Sigmoid colon (tissue), 6 donors: ENCODE measurements at regions not wholly inside any gene's neighbourhood (a gene's known extent, or its start where the extent isn't known, plus 50 kb on each side); places are given as distances from the start of the nearest gene placed in this dataset.

ENCODE experiments used
- DNase-seq: peaks from one replicate; pipeline ENCODE4 v3.0.0-alpha.2; 2019
- H3K27ac ChIP-seq, 4 donors: fragments of 200-600 bp; sonication (generic); one replicate each; pipeline ENCODE4 v1.5.1; 2016 to 2019; ENCODE audit warnings: mild to moderate bottlenecking in 1 of 4
- H3K27me3 ChIP-seq, 3 donors: fragments of 200-600 bp; sonication (generic); one replicate each; pipeline ENCODE4 v1.5.1; 2019; ENCODE audit warnings: mild to moderate bottlenecking in 1 of 3
- H3K36me3 ChIP-seq, 4 donors: fragments of 200-600 bp; sonication (generic); one replicate each; pipeline ENCODE4 v1.5.1; 2016 to 2019
- H3K4me1 ChIP-seq, 4 donors: fragments of 200-600 bp; sonication (generic); one replicate each; pipeline ENCODE4 v1.5.1; 2017 to 2019
- H3K4me3 ChIP-seq, 4 donors: fragments of 200-600 bp; sonication (generic); one replicate each; pipeline ENCODE4 v1.5.1; 2017 to 2019; ENCODE audit warnings: mild to moderate bottlenecking in 2 of 4, moderate library complexity in 1 of 4
- H3K9me3 ChIP-seq, 4 donors: fragments of 200-600 bp in 3 of 4; sonication (generic) in 3 of 4; one replicate each; pipeline versions ENCODE4 v1.5.1 to v1.6.1; 2013 to 2019
- CTCF ChIP-seq, 4 experiments: fragments of 450-650 bp in 3 of 4; fragments of 200-600 bp in 1 of 4; IDR thresholded peaks; one replicate each; pipeline ENCODE4 v1.5.1; 2016 to 2019; ENCODE audit warnings: antibody characterized with exemption in 4 of 4, mild to moderate bottlenecking in 3 of 4, moderate library complexity in 2 of 4
- EP300 ChIP-seq, 4 donors: sonication (generic); formaldehyde crosslinking; IDR thresholded peaks; one replicate each; pipeline ENCODE4 v1.6.1; 2017; ENCODE audit warnings: antibody characterized with exemption in 4 of 4
- POLR2A ChIP-seq, 2 donors: fragments of 450-650 bp; IDR thresholded peaks; one replicate each; pipeline ENCODE4 v1.6.1; 2016; ENCODE audit warnings: antibody characterized with exemption in 2 of 2, mild to moderate bottlenecking in 2 of 2, moderate library complexity in 2 of 2
- POLR2AphosphoS5 ChIP-seq, 4 donors: sonication (generic); formaldehyde crosslinking; IDR thresholded peaks; one replicate each; pipeline ENCODE4 v1.6.1; 2017; ENCODE audit warnings: antibody characterized with exemption in 4 of 4
- WGBS, 2 donors: extraction: QIAGEN DNeasy Blood & Tissue Kit; methylation state at CpG; one replicate each; pipeline ENCODE4 v1.1.7; 2013; 5-methylcytosine and 5-hydroxymethylcytosine counted together
- intact Hi-C: fragments of 100-400 bp; cut with DNase I; formaldehyde crosslinking; loops from one replicate; pipeline ENCODE4 v1.15.1; 2023
- donor health status: healthy with polysubstance abuse.
- donor health status: healthy.

- Histone ChIP-seq H3K27ac (no peak overlapping the region), H3K27me3 (no peaks in the 10 kb centered on the region), H3K36me3 (no peaks in the 10 kb centered on the region), H3K4me1 (no peaks in the 10 kb centered on the region), H3K9me3 (no peaks in the 10 kb centered on the region), H3K4me3 (no peak overlapping the region)
- WGBS, 2 donors = 55 to 77% methylated on average over 4 of the region's 4 CpGs
- no peak for DNase-seq
- intact Hi-C loops = no loop called here
- no peak for TF ChIP-seq CTCF (IDR thresholded peaks at IDR 0.05)
- TF ChIP-seq POLR2A (IDR thresholded peaks at IDR 0.05) = no peak
- no peak for TF ChIP-seq EP300 (IDR thresholded peaks at IDR 0.05)
- TF ChIP-seq POLR2AphosphoS5 (IDR thresholded peaks at IDR 0.05) = no peak
Measured at GRCh38 chr12:126862500-126862899, 1404.5 kb upstream of the TMEM132C start.

- TF ChIP-seq POLR2AphosphoS5 (IDR thresholded peaks at IDR 0.05) = no peak
- no peak for TF ChIP-seq EP300 (IDR thresholded peaks at IDR 0.05)
- no peak for TF ChIP-seq CTCF (IDR thresholded peaks at IDR 0.05)
- no peak for TF ChIP-seq POLR2A (IDR thresholded peaks at IDR 0.05)
- no peak overlapping the region for H3K27ac ChIP-seq
- H3K36me3 ChIP-seq = no peaks in the 10 kb centered on the region
- 48 to 76% methylated on average over 2 of the region's 2 CpGs for WGBS, 2 donors
- DNase-seq = no peak
- no peaks in the 10 kb centered on the region for H3K27me3 ChIP-seq
- intact Hi-C loops = loop anchor here (5.0 to 10.0 kb wide), 4 partner anchors 85 to 1687 kb away; no protein-coding TSS in a partner anchor
- no peak overlapping the region for H3K4me3 ChIP-seq
- H3K9me3 ChIP-seq = no peaks in the 10 kb centered on the region
- no peaks in the 10 kb centered on the region for H3K4me1 ChIP-seq
Measured at GRCh38 chr12:126869644-126870043, 1397.3 kb upstream of the TMEM132C start.

GRCh38 chr12:126873701-126874100, 1393.3 kb upstream of the TMEM132C start:
- TF ChIP-seq POLR2AphosphoS5 (IDR thresholded peaks at IDR 0.05) (no peak), EP300 (IDR thresholded peaks at IDR 0.05) (no peak), CTCF (IDR thresholded peaks at IDR 0.05) (no peak), POLR2A (IDR thresholded peaks at IDR 0.05) (no peak)
- Histone ChIP-seq H3K4me3 (no peak overlapping the region), H3K4me1 (no peaks in the 10 kb centered on the region), H3K36me3 (no peaks in the 10 kb centered on the region), H3K9me3 (no peaks in the 10 kb centered on the region), H3K27me3 (no peaks in the 10 kb centered on the region), H3K27ac (no peak overlapping the region)
- 85% methylated on average over 5 of the region's 5 CpGs for WGBS, 2 donors
- intact Hi-C loops = loop anchor here (5.0 to 10.0 kb wide), 4 partner anchors 89 to 1691 kb away; no protein-coding TSS in a partner anchor
- no peak for DNase-seq

DNA sequence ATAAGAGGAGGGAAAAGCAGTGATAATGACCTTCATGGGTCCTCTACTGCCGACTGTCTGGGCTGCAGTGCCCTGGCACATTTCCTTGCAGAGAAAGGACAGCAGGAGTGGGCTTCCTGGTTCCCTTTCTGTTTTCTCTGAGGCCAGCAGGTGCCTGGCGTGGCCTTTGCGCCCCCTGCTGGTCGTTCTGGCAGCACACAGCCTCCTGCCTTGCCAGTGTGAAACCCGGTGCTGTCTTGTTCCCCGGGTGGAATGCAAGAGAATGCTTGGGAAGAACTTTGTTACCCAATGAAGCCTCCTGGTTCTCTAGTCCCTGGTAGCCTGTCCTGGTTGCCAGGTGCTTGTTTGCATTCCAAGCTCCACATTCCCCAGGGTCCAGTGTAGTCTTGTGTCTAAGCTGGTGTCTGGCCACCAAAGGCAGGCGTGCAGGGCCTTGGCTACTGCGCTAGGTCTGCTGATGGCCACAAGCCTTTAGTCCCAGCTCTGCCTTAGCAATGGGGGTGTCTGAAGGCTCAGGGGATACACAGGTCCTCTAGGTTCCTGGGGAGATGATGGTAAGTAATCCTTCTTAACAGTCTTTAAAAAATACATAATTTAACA, 1392.4 kb upstream of the TMEM132C start:
- Histone ChIP-seq H3K36me3 (no peaks in the 10 kb centered on the region), H3K27me3 (no peaks in the 10 kb centered on the region), H3K4me3 (no peak overlapping the region), H3K9me3 (no peaks in the 10 kb centered on the region), H3K27ac (no peak overlapping the region), H3K4me1 (no peaks in the 10 kb centered on the region)
- intact Hi-C loops = loop anchor here (5.0 to 10.0 kb wide), 4 partner anchors 90 to 1692 kb away; no protein-coding TSS in a partner anchor
- DNase-seq = peak; percentile 70
- WGBS, 2 donors = 28 to 29% methylated on average over 8 of the region's 8 CpGs
- TF ChIP-seq EP300 (IDR thresholded peaks at IDR 0.05) (no peak), CTCF (IDR thresholded peaks at IDR 0.05) (peak; percentile 29 to 86 (median 59)), POLR2AphosphoS5 (IDR thresholded peaks at IDR 0.05) (no peak)

- intact Hi-C loops = loop anchor here (10.0 kb wide), 2 partner anchors 95 to 1545 kb away; no protein-coding TSS in a partner anchor
- WGBS, 2 donors = 48 to 67% methylated on average over 2 of the region's 2 CpGs
- TF ChIP-seq POLR2AphosphoS5 (IDR thresholded peaks at IDR 0.05) = no peak
- TF ChIP-seq EP300 (IDR thresholded peaks at IDR 0.05) = no peak
- no peak for TF ChIP-seq POLR2A (IDR thresholded peaks at IDR 0.05)
- TF ChIP-seq CTCF (IDR thresholded peaks at IDR 0.05) = no peak
Measured at GRCh38 chr12:126879842-126880241, 1387.1 kb upstream of the TMEM132C start.

More at GRCh38 chr12:126879842-126880241, 1387.1 kb upstream of the TMEM132C start:
- H3K27ac ChIP-seq = no peak overlapping the region
- H3K4me1 ChIP-seq = peaks cover 0 to 13% (median 0%) of the 10 kb centered on the region in 4 donors
- H3K36me3 ChIP-seq = no peaks in the 10 kb centered on the region
- H3K4me3 ChIP-seq = no peak overlapping the region
- no peaks in the 10 kb centered on the region for H3K9me3 ChIP-seq
- H3K27me3 ChIP-seq = no peaks in the 10 kb centered on the region
- no peak for DNase-seq
